ENCODE measurements at regions not wholly inside any gene's neighbourhood (a gene's known extent, or its start where the extent isn't known, plus 50 kb on each side); places are given as distances from the start of the nearest gene placed in this dataset.
"Not testable (repeated sequence)": the region's sequence is repeated elsewhere in the genome, so short reads cannot be mapped to it uniquely, and the experiment has no call there.

DNA sequence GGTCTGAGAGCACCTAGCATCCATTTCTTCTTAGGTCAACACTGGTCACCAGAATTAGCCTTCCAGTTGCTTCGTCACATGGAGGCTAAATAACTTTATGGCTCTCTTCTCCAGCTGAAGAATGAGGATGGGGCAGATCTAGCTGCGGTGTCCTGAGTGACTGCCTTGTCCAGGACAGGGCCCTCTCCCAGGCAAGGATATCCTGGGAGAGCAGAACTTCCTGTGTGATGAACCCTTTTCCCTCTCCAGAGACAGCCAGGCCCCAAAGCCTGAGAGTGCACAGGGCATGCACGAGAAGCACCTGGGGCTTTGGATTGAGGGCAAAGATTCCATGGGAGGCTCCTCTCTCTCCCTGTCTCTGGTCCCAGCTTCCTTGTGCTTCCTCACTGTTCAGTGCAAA lies 108.2 kb upstream of the MAMLD1 start:
- DNase-seq = no peak

DNA sequence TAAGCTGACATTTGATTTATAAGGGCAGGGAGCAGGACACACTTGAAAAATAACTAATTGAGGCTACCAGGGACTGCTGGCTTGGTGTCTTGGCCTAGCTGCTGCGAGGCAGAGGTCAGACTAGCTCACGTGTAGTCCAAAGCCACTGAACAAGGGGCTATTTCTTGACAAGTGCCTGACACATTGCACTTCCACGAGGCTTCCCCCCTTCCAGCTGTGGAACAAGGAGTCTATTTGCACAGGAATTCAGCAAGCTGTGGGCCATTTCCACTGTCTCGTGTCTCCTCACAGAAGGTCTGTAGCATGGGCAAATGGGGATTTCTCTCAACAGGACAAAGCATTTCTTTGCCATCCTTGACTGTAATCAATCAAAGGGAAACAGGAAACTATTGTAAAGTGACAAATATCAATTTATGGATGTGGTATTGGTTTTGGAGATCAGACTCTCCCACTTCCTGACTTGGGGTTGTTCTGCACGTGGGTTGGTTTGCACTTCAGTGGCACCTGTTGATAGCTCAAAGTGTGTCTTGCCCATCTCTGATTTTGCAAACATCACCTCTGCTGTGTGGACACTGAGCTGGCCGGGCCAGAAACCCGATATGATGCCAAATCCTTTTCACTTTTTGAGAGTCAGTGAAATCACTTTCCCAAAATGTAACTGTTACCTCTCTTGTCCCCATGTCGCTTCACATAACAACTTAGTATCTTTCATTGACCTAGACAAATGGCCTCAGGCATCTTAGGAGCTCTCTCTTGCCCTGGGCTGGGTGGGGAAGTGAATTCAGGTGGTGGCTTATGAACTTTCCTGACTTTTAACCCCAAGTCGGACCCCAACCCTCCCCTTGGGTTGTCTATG lies 107.4 kb upstream of the MAMLD1 start:
- DNase-seq = no peak

DNA sequence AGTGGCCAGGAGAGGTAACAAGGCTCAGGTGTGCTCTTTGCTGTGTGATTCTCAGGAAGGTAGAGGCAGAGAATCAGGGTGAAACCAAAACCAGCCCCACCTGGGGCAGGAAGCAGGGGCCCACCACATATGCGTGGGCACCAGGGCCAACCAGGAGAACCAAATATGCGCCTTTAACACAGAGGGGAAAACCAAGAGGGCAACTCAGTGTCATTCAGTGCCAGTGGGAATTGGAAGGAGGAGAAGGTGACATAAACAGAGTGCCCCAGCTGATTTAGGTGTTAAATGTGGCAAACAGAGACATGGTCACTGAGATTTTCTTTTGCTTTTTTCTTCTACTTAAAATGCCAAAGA lies 106.8 kb upstream of the MAMLD1 start:
- no peak for DNase-seq

DNA sequence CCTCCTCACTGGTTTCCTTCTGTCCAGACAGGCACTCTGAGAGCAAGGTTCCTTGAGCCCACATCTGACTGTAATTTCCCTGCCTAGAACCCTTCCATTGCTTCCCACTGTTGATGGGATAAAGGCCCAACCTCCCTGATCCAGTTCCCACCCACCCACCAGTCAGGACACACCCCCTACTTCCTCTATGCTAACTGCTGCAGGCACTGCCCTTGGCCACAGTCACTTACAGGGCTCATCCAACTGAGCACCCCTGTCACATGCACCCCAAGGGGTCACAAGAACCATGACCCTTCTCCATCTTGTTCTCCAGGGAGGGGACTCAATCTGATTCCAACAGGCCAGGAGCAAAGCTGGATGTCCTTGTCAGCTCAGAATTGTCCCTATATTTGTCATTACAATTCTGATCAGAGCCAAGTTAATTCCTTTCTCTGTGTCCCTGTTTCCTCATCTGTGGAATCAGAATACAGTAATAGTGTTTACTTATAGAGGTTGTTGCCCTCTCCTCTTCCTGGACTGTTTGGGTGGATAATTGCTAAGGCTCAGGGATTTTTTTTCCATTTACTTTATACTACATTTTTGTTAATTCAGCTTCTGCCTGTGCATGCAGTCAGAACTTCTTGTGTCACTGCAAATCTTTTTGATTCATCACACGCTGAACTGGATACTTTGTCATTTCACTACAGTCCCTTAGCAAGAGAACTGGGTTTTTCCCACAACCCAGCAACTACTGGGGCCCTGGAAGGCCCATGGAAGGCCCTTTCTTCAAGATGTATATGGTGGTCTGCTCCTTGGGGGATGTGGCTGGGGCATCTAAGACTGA lies 105.6 kb upstream of the MAMLD1 start:
- DNase-seq = no peak

DNA sequence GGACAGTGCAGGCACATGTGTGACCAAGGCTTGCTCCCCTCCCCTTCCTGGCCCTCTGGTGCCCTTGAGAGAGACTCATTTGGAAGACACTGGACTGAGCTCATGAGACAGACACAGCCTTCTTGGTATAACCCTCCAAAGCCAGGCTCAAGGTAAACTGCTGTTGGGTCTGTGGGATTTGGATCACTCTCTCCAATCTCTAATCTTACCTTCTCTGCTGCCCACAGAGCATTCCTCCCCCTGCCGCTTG lies 105.0 kb upstream of the MAMLD1 start:
- DNase-seq = no peak

DNA sequence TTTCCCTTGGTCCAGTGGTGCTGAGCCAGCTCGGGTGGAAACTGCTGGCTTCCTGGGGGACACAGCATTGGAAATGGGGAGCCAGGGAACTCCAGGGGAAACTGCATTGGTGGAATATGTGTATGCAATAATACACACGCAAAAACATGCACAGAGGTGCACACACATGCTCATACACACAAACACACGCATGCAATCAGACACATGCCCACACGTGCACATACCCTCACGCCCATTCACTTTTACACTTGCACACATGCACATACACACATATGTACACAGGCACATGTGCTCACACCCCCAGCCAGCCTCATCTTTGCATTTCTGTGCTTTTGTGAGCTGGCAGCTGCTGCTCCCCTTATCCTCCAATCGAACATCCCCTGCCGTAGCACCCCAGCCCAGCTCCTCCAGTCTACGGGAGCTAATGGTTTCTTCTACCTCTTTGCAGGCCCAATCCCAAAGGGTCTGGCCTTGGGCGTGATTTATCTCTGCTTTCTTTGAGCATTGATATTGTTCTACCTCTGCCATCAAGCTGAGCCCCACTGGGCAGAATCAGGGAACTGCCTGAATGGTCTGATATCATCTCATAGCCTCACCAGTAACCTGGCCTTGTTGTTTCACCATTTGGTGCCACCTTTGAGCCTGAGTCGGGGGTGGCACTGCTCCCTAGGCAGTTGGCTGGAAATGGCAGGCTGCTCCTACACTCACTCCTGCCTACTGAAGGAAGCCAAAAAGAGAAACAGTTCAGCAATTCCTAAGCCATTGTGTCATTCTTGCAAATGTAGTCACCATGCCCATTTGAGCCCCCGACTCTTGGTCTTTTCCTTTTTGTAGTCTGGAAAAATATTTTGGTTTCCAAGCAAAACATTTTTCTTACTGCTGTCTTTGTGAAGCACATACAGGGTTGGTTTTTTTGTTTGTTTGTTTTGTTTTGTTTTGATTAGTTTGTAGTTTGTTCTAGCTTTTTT lies 104.4 kb upstream of the MAMLD1 start:
- no peak for DNase-seq

DNA sequence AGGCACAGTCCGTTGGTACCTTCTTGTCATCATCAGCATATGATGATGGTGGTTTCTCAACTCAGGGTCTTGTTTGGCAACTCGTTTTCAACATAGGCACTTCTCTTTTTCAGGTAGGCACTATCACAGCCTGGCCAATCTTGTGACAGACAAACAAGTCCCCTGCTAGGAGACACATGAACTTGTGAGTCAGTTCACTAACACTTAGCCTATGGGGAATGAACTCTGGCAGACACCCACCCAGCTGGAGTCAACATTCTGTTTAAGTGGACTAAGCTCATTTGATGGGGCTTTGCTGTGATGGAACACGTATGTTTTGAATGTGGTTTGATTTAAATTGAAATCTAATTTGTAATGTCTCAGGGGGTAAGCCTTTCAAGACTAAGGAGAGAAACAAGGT lies 100.7 kb upstream of the MAMLD1 start:
- DNase-seq = no peak

DNA sequence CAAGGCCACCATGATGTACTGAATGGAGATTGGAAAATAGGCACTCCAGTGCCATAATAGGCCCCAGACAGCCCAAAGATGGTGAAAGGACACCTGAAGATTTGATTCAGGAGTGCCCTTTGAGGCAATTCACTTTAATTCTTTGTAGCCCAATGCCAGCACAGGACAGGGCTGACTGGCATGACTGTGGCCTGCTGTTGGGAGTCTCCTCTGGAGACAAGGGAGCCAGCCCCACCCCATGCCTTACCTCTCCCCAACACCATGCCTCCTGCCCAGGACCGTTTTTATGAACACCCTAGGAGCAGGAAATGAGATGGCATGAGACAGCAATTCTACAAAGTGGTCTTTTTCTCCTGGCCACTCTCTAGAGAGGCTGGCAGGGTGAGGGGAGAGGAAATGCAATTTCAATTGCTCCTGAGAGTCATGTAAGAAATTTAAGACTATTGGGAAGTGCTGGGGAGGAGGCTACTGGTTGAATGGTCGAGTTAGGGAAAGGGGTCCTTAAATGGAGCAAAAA lies 94.2 kb upstream of the MAMLD1 start:
- no peak for DNase-seq

DNA sequence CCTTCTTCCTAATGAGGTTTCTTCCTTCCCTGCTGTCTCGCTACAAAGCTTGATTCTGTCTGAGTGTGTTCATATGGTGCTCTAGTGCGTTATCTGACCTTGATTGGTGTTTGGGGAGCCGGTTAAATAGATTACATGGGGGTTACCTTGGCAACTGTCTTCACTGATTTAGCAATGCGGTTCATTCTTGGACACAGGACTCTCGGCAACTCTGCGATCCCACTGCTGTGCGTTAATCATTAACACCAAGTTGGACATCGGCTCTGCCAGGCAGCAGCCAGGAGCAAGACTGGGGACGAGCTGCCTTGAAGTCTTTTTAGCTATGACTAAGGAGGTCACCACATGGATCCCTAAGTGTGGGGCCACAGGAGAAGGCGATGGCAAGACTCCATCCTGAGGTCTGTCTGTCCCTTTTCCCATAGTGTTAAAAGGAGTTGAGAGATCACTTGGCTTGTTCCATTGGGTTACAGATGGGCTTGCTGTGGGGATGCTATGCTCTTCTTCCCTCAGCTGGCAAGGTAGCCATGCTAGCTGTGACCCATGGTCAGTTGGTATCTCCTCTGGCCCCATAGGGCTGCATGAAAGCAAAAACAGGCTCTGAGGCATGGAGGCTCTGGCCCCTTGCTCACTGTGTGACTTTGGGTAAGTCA lies 93.4 kb upstream of the MAMLD1 start:
- DNase-seq = no peak

DNA sequence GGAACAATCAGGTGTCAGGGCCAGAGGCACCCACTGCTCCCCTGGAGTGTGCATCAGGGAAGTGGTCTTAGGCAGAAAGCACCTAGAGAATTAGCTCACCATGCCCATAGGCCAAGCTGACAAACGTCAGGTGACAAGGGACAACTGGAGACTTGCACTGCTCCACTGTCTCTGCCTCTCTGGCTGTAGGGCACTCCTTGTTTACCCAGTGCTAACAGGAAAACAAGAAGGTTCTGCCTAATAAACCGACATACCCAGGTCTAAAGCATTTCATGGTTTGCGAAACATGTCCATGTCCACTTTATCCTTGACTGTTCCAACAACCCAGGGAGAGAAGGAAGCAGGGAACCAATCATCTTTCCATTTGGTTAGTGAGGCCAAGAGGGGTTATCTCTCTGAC lies 92.5 kb upstream of the MAMLD1 start:
- DNase-seq = no peak

DNA sequence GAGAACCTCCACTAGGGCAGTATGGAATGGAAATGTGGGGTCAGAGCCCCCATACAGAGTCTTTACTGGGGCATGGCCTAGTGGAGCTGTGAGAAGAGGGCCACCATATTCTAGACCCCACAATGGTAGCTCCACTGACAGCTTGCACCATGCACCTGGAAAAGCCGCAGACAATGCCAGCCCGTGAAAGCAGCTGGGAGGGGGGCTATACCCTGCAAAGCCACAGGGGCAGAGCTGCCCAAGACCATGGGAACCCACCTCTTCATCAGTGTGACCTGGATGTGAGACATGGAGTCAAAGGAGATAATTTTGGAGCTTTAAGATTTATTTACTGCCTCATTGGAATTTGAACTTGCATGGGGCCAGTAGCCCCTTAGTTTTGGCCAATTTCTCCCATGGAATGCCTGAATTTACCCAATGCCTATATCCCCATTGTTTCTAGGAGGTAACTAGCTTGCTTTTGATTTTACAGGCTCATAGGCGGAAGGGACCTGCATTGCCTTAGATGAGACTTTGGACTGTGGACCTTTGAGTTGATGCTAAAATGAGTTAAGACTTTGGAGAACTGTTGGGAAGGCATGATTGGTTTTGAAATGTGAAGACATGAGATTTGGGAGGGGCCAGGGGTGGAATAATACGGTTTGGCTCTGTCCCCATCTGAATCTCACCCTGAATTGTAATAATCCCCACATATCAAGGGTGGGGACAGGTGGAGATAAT lies 89.4 kb upstream of the MAMLD1 start:
- not testable (repeated sequence) for DNase-seq

DNA sequence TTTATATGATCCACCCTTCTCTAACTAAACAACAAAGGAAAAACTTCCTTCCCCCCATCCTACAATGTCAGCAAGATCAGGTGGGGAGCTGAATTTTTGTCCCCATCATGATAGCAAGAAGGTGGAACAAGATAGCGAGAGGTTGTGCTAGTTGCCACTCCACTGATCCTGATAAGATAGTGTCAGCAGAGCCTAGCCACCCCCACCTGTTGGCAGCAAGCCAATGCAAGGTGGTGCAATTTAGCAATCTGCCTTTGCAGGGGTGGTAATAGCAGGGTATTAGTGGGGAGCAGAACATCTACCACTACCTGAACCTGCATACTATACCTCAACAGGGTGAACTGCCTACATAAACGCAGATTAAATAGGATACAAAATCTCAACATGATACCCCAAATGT lies 80.2 kb upstream of the MAMLD1 start:
- DNase-seq = no peak

DNA sequence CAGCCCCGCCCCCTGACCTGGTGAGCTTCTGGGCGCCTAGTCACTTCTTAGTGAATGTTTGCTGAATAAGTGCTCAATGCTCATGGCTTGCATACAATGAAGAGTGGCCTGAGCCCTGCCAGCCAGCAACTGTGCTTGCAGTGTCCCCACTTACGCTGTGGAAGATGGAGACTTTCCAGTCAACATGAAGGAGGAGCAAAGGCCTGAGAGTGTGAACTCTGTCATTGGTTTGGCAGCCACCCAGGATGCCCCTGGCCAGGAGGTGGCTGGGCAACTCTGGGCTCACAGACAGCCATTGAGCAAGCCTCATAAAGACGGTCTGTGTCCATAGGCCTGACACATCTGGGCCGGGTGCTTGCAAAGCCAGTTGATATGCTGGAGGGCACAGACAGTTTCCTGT lies 72.1 kb upstream of the MAMLD1 start:
- DNase-seq = no peak

DNA sequence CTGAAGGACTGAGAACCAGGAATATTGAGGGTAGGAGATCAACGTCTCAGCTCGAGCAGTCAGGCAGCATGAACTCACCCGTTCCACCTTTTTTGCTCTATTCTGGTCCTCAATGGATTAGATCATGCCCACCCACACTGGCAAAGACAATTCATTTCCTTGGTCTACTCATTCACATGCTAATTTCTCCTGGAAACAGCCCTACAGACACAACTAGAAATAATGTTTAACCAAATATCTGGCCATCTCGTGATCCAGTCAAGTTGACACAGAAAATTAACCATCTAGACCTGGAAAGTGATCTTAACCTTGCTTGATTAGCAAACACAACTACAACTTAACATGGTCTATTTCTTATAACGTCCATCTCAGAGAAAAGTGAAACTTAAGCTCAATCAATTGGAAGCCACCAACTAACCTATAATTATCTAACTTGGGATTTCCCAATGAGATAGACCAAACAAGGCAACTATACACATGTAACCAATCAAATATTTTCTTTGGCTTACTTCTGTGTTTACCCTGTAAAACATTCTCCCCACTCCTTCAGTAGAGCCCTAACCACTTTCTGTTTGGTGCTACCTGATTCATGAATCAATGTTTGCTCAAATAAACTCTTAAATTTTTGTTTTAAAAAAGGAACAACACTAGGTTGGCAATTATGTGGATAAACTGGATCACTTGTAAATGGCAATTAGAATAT lies 69.7 kb upstream of the MAMLD1 start:
- no peak for DNase-seq

DNA sequence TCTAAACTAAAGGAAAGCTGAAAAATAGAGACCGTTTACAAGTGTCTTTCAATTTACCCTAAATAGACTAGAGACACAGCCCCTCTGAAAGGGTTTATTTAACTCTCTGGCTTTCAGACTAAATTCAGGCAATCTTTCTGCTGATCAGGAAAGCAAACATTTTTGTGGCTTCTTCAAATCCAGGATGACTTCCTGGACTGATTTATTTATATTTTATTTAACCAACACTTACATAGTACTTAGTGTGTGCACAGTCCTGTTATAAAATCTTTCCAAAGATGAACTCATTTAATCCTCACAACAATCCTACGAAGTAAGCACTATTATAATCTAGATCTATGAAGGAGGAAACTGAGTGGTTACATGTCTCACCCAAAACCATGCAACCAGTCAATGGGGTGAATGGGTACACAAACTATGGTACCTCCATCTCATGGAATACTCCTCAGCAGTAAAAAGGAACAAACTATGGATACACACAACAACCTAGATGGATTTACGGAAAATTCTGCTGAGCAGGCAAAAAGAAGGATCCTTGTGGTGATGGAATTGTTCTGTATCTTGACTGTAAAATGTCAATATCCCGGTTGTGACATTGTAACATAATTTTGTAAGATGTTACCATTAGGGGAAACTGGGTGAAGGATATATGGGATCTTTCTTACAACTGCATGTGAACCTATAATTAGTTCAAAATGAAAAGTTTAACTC lies 64.1 kb upstream of the MAMLD1 start:
- DNase-seq = no peak

DNA sequence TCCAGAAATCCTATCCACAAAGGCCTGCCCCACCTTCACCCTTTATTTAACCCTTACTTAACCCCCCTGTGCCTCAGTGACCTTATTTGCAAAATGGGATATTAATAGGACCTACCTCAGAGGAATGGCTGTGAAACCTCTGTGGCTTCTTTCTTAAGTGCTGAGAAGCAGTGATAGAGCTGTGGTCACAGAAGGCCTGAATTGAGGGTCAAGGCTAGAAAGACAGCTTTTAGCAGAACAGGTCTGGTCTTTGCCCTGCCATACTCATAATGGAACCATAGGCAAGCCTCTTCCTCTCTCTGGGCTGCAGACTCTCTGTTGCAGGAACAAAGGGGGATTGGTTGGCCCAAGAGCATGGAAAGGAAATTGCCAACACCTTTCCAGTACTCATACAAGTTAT lies 63.5 kb upstream of the MAMLD1 start:
- no peak for DNase-seq

DNA sequence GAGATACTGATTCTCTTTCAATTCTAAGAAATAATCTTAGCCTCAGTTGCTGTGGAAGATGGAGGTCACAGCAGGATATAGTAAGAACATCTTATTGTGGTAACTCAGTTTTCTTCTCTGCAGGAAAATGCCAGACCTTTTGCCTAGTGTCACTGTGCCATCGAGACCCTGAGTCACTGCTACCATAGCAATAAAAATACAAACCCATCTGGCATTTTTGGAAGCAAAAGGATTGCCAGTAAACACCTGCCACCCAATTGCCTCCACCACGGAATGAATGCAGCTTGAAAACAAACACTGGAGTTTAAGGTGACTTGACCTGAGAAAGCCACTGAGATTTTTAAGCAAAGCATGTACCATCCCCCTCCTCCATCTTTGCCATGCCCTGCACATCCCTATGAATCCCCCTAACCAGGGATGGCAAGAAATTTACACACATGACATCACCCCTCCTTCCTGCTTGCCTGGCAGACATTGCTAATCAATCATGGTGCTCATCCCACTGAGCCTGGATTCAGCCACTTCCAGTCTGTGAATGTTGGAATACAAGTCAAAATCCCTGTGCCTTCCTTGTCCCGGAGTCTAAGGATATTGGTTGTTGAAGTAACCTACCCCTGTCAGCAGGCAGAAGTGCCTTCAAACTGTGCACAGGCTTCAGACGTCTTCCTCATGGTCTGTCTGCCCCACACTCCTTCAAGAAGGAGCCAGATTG lies 59.6 kb upstream of the MAMLD1 start:
- DNase-seq = no peak

DNA sequence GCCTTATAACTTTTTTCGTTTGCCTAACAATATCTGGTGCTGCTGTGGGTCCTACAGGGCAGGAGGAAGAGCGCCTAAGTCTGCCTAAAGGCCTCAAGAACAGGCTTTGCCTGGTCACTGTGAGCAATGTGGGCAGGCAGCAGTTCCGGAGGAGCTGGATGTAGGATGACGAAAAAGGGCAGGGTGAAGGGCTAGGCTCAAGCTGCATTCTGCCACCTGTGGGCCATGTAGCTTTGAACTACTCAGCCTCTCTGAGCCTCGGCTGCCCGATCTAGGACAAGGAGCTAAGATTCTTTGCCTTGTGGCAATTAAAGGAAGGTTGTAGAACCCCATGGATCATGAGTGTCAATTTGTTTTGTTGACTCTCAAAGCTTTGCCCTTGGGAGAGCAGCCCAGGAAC lies 57.1 kb upstream of the MAMLD1 start:
- no peak for DNase-seq

DNA sequence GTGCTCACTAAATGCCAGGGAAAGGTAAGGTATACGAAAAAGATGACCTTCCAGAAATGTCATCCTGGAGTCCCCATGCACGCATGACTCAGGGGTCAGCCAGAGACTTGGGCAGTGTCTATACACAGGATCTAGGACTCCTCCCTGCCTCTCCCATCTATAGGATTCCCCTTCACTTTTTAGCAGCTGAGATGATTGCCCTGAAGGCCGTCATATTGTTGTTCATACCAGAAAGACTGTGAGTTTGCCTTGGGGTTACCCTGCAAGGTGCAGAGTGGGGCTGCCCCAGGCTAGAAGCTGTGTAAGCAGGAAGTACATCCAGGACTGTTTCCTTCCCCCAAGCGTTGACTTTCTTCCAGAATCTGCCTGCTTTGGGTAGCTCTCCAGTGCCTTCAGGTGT lies 55.1 kb upstream of the MAMLD1 start:
- DNase-seq = no peak

DNA sequence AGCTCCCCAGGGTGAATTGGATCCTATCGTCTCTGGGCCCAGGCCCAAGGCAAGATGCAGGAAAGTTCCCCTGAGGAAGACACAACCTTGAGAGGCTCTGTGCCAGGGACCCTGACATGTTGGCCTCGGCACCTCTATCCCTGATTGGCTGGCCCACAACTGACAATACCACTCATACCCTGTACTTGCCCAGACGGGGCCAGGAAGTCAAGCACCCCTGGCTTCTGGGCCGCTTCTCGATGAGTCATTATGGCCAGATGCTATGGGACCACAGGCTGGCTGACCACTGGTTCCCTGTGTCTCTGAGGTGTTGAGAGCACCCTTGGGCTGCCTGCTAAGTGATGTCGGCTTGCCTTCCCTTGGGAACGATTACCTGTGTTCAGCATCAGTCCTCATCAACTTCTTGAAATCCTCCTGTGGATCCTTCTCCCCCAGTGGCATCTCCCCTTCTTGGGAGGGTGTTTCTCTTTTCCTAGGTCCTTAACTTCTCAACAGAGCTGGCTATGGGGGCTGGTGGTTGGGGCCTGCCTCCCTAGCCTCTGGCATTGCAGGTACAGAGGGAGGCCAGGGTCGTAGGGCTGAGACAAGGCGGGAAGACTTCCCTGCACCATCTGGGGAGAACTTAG lies 54.5 kb upstream of the MAMLD1 start:
- no peak for DNase-seq

All from CD4-positive, alpha-beta T cell treated with Interleukin-4 for 4 hours (primary cell).